BLaER1 (cell line): ENCODE measurements at regions not wholly inside any gene's neighbourhood (a gene's known extent, or its start where the extent isn't known, plus 50 kb on each side); places are given as distances from the start of the nearest gene placed in this dataset.

Experiments used
- H3K27ac ChIP-seq: shearing (Covaris generic); formaldehyde crosslinking; 2 replicates; pipeline ENCODE4 v1.8.1; 2022
- H3K27me3 ChIP-seq: shearing (Covaris generic); formaldehyde crosslinking; 2 replicates; pipeline ENCODE4 v1.8.1; 2022
- H3K36me3 ChIP-seq: shearing (Covaris generic); formaldehyde crosslinking; 2 replicates; pipeline ENCODE4 v1.8.1; 2022
- H3K4me1 ChIP-seq: shearing (Covaris generic); formaldehyde crosslinking; 2 replicates; pipeline ENCODE4 v1.8.1; 2022
- H3K4me2 ChIP-seq: shearing (Covaris generic); formaldehyde crosslinking; 2 replicates; pipeline ENCODE4 v1.8.1; 2022
- H3K4me3 ChIP-seq: shearing (Covaris generic); formaldehyde crosslinking; 2 replicates; pipeline ENCODE4 v1.8.1; 2022
- H3K9ac ChIP-seq: shearing (Covaris generic); formaldehyde crosslinking; 2 replicates; pipeline ENCODE4 v1.8.1; 2022
- H3K9me3 ChIP-seq: shearing (Covaris generic); formaldehyde crosslinking; 2 replicates; pipeline ENCODE4 v1.8.1; 2022
- H4K20me1 ChIP-seq: shearing (Covaris generic); formaldehyde crosslinking; 2 replicates; pipeline ENCODE4 v1.8.1; 2022
- Cebpa-rat ChIP-seq: shearing (Covaris generic); IDR thresholded peaks from 2 replicates; pipeline ENCODE4 v1.8.1; 2022

DNA sequence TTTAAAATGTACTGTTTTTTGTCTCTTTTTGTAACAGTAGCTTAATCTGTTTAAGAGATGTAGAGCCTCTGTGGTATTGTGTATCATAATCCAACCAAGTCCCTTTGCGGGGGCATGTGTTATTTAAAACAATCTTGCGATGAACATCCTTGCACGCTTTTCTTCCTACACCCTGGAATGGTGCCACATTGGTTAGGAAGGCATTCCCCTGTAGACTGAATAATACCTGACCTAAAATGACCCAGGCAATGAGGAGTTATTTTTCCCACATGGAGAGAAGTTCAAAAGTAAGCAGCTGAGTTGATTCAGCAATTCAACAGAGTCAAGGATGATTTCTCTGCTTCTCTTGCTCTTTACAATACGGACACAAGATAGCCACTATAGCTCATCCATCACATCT, 142.0 kb upstream of the PMEPA1 start:
- H4K20me1 ChIP-seq: no peaks in the 10 kb centered on the region
- H3K27ac ChIP-seq: no peak overlapping the region
- no peak for TF ChIP-seq Cebpa-rat
- H3K9me3 ChIP-seq: no peaks in the 10 kb centered on the region
- no peaks in the 10 kb centered on the region for H3K4me1 ChIP-seq
- H3K4me2 ChIP-seq: no peak overlapping the region
- H3K36me3 ChIP-seq: no peaks in the 10 kb centered on the region
- no peak overlapping the region for H3K9ac ChIP-seq
- H3K4me3 ChIP-seq: no peak overlapping the region
- no peaks in the 10 kb centered on the region for H3K27me3 ChIP-seq

DNA sequence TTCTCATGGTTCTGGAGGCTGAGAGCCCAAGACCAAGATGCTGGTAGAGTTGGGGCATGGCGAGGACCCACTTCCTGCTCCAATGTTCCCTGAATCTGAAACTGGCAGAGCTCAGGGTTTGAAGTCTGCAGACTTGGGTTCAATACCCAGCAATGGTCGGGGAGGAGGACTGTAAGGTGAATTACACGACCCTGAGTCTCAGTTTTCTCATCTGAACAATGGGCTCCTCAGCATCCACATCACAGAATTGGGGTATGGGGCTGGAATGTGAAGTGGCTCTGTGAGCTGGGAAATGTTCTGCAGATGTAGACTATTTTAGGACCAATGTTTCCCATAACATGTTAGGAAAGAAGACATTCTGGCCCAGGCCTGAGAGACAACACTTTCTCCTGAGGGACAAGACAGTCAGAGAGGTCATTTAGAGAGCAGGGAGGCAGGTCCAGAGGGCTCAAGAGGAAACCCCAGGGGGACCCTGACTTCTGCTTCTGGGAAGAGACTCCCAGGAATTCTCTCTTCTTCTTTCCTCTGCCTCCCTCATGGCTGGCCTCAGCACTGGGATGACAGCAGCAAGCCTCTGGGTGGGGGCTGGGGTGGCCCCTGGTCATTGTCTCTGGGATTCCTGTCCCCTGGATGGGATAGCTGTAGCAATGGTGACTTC, 141.3 kb upstream of the PMEPA1 start:
- Histone ChIP-seq H3K27me3 (no peaks in the 10 kb centered on the region), H3K36me3 (no peaks in the 10 kb centered on the region), H3K9me3 (no peaks in the 10 kb centered on the region), H3K4me3 (no peak overlapping the region), H3K4me2 (no peak overlapping the region), H4K20me1 (no peaks in the 10 kb centered on the region), H3K9ac (no peak overlapping the region), H3K4me1 (no peaks in the 10 kb centered on the region), H3K27ac (no peak overlapping the region)
- TF ChIP-seq Cebpa-rat: no peak

DNA sequence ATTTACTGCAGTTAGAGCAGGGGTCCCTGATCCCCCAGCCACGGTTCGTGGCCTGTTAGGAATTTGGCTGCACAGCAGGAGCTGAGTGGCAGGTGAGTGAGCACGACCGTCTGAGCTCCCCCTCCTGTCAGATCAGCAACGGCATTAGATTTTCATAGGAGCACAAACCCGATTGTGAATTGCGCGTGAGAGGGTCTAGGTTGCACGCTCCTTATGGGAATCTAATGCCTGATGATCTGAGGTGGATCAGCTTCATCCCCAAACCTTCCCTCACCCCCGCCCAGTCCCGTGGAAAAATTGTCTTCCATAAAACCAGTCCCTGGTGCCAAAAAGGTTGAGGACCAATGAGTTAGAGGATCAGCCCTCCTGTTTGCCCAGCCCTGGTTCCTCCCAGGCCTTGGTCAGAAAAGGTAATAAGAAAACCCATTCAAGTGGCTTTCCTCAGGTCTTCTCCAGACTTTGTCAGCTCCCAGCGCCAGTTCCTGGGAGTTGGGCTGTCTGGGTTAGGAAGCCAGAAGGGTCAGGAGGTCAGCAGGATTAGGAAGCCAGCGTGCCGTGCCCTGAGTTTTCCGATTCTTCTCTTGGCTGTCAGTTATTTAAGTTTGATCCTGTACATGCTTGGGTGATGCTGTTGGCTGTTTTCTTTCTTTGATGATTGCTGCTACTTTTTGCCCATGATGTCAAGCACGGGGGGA, 139.9 kb upstream of the PMEPA1 start:
- H3K4me2 ChIP-seq: no peak overlapping the region
- H3K9me3 ChIP-seq: no peaks in the 10 kb centered on the region
- H3K4me3 ChIP-seq: no peak overlapping the region
- H3K27ac ChIP-seq: no peak overlapping the region
- no peaks in the 10 kb centered on the region for H3K36me3 ChIP-seq
- no peaks in the 10 kb centered on the region for H3K27me3 ChIP-seq
- TF ChIP-seq Cebpa-rat: no peak
- no peaks in the 10 kb centered on the region for H4K20me1 ChIP-seq
- no peaks in the 10 kb centered on the region for H3K4me1 ChIP-seq
- H3K9ac ChIP-seq: no peak overlapping the region

DNA sequence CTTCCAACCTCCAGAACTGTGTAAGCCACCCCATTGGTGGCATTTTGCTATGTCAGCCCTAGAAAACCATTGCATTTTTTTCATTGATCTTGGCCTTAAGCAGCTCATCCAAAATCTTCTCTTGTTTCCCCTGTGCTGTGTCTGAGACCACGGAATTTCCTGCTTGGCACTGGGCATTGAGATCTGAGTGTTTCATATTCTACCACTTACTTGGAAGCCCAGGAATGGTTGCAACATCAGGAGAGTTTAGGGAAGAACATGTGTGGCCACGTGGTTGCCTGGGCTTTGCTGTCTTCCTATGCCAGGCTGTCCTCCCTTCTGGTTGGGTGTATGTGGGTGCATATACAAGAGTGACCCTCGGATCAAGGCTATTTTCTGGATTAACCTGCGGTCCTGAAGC, 139.3 kb upstream of the PMEPA1 start:
- Histone ChIP-seq H4K20me1 (no peaks in the 10 kb centered on the region), H3K9ac (no peak overlapping the region), H3K4me3 (no peak overlapping the region), H3K9me3 (no peaks in the 10 kb centered on the region), H3K36me3 (no peaks in the 10 kb centered on the region), H3K4me2 (no peak overlapping the region), H3K4me1 (no peaks in the 10 kb centered on the region), H3K27me3 (no peaks in the 10 kb centered on the region), H3K27ac (no peak overlapping the region)
- no peak for TF ChIP-seq Cebpa-rat

DNA sequence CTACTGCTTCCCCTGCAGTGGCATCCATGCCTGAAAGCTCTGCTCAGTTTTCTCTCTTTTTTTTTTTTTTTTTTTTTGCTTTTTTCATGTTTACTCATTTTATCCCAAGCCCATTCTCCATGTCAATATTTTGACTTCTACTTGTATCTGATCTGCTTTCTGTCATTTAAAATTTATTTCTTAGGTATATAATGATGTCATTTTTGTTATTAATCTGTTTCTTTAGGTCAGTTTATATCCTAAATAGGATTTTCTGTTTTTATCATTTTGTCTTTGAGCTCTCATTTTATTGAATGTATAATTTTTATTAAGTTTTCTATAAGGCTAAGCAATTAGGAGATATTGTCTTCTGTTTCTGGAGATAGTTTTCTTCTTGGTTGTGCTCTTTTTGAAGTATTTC, 138.5 kb upstream of the PMEPA1 start:
- H3K27me3 ChIP-seq: no peaks in the 10 kb centered on the region
- H3K9me3 ChIP-seq: no peaks in the 10 kb centered on the region
- no peak overlapping the region for H3K27ac ChIP-seq
- no peak overlapping the region for H3K4me3 ChIP-seq
- no peaks in the 10 kb centered on the region for H3K36me3 ChIP-seq
- no peaks in the 10 kb centered on the region for H3K4me1 ChIP-seq
- H4K20me1 ChIP-seq: no peaks in the 10 kb centered on the region
- no peak overlapping the region for H3K4me2 ChIP-seq
- no peak for TF ChIP-seq Cebpa-rat
- no peak overlapping the region for H3K9ac ChIP-seq

DNA sequence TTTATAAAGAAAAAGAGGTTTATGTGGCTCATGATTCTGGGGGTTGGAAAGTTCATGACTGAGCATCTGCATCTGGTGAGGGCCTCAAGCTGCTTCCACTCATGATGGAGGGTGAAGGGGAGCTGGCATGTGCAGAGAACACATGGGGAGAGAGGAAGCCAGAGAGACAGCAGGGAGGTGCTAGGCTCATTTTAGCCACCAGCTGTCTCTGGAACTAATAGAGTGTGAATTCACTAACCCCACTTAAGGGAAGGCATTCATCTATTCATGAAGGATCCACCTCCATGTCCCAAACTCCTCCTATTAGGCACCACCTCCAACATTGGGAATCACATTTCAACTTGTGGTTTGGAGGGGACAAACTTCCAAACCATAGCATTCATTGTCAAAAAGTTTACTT, 137.3 kb upstream of the PMEPA1 start:
- TF ChIP-seq Cebpa-rat: no peak
- Histone ChIP-seq H3K9me3 (no peaks in the 10 kb centered on the region), H3K27me3 (no peaks in the 10 kb centered on the region), H3K9ac (no peak overlapping the region), H4K20me1 (no peaks in the 10 kb centered on the region), H3K27ac (no peak overlapping the region), H3K36me3 (no peaks in the 10 kb centered on the region), H3K4me3 (no peak overlapping the region), H3K4me1 (no peaks in the 10 kb centered on the region), H3K4me2 (no peak overlapping the region)

DNA sequence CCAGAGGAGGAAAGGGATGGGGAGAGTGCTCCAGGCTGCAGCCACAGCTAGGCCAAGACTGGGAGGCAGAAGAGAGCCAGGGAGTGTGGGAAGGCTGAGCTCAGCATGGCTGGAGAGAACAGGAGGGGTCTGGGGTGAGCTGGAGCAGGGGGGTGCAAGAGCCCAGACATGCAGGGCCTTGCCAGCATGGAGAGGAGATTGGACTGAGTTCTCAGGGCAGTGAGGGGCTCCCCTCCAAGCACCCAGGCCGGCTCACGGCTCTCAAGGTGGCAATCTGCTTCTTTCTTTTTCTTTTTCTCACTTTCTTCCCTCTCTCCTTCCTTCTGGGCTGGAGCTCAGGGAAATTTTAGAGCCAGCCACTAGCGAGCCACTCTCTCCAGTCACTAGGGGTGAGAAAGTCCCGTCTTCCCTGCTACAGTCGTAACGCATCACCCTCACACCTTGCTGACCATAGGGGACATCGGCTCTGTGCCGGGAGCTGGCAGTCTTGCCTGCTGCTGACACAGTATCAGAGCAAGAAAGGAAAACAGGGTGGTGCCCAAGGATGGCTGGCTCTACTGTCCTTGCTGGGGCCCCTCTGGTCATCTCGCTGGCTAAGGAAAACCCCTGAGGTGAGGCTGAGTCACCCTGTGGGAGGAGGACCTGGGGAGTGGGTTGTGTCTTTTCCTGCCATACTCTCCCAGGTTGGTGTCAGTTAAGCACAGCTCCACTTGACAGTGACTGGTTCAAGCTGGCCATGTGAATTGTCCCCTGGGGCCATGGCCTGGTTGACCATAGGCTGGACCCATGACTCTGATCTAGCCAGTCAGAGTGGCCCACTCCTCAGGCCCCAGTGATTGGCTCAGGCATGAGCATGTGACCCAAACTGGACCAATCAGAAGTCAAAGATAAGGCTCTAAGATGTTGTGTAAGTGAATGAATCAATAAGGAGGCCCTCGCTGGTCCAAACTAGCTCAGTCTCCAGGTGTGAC, 135.1 kb upstream of the PMEPA1 start:
- H3K9me3 ChIP-seq: no peaks in the 10 kb centered on the region
- H4K20me1 ChIP-seq: no peaks in the 10 kb centered on the region
- TF ChIP-seq Cebpa-rat: no peak
- H3K36me3 ChIP-seq: no peaks in the 10 kb centered on the region
- no peak overlapping the region for H3K4me2 ChIP-seq
- no peak overlapping the region for H3K4me3 ChIP-seq
- no peak overlapping the region for H3K9ac ChIP-seq
- H3K27ac ChIP-seq: no peak overlapping the region
- H3K27me3 ChIP-seq: no peaks in the 10 kb centered on the region
- H3K4me1 ChIP-seq: no peaks in the 10 kb centered on the region; the same call in 1 of the 2 replicates

DNA sequence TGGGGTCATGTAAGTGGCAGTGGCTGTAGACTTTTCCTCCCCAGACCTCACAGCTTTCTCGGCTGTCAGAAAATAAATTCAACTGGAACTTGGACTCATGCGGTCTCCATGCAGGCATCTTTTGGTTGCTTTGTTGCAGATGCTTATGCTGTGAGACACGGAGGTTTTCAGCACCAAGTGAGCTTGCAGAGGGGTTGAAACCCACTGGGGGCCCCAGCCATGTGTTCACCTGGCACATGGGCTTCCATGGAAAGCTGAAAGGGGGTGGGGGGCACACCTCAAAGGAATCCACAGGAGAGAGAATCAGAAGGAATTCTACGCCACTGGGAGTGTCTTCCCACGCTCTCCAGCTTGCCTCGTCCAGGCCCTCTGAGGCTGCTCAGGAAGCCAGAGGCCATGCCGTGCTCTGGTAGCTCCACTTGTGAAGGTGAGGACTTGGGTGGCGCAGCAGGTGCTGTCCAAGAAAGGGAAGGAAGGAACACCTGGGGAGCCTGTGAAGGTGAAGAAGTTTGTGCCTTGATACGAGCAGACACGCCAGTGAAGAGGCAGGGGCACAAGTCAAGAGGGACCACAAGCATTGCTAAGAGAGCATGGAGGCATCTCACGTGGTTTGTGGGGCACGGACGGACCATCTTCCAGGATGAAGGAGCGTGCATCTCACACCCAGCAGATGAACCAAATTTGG, 134.3 kb upstream of the PMEPA1 start:
- H3K9ac ChIP-seq: no peak overlapping the region
- TF ChIP-seq Cebpa-rat: no peak
- H4K20me1 ChIP-seq: no peaks in the 10 kb centered on the region

DNA sequence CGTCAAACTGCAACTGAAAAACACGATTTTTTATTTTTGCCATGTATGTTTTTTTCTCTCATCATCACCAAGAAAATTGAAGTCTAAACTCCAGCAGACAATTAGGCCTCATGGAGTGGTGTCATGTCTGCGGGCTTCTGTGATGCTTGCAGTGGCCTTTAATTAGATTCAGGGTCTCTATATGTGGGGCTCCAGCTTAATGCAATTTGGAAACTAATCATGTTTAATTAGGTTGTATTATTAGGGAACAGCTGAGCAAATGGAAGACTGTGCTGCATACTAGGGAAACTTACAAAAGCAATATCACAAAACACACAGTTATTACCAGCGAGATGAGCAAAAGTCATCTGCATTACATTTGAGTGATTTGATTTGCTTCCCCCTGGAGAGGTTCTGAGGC, 132.9 kb upstream of the PMEPA1 start:
- Histone ChIP-seq H3K27ac (no peak overlapping the region), H3K9ac (no peak overlapping the region), H3K4me1 (peaks cover 7% of the 10 kb centered on the region), H3K9me3 (no peaks in the 10 kb centered on the region), H3K36me3 (no peaks in the 10 kb centered on the region), H3K4me3 (no peak overlapping the region), H3K27me3 (no peaks in the 10 kb centered on the region), H4K20me1 (no peaks in the 10 kb centered on the region), H3K4me2 (no peak overlapping the region)
- TF ChIP-seq Cebpa-rat: no peak

More for the DNA sequence above, 134.3 kb upstream of the PMEPA1 start:
- H3K27me3 ChIP-seq: no peaks in the 10 kb centered on the region
- no peaks in the 10 kb centered on the region for H3K36me3 ChIP-seq
- H3K27ac ChIP-seq: no peak overlapping the region
- no peaks in the 10 kb centered on the region for H3K9me3 ChIP-seq
- peaks cover 6% of the 10 kb centered on the region for H3K4me1 ChIP-seq
- H3K4me2 ChIP-seq: no peak overlapping the region
- H3K4me3 ChIP-seq: no peak overlapping the region
